Spleen (tissue), 11 donors: ENCODE measurements at regions not wholly inside any gene's neighbourhood (a gene's known extent, or its start where the extent isn't known, plus 50 kb on each side); places are given as distances from the start of the nearest gene placed in this dataset.

Source experiments
- DNase-seq: peaks from one replicate; pipeline ENCODE4 v3.0.0-alpha.2; 2020
- H3K27ac ChIP-seq, 8 donors: fragments of 200-600 bp; sonication (generic) in 7 of 8; 1 replicate in 4 of 8; 2 replicates in 4 of 8; pipeline versions ENCODE4 v1.5.0 to v1.8.0; 2016 to 2021; ENCODE audit warnings: inconsistent platforms in 4 of 8, mild to moderate bottlenecking in 4 of 8, moderate library complexity in 1 of 8
- H3K27me3 ChIP-seq, 7 donors: fragments of 200-600 bp; sonication (generic) in 6 of 7; replicated peaks in 1 of 7; 1 replicate in 4 of 7; 2 replicates in 3 of 7; pipeline versions ENCODE4 v1.5.0 to v1.8.0; 2016 to 2021; ENCODE audit warnings: inconsistent platforms in 3 of 7, mild to moderate bottlenecking in 1 of 7
- H3K36me3 ChIP-seq, 6 donors: fragments of 200-600 bp; sonication (generic) in 5 of 6; 1 replicate in 4 of 6; 2 replicates in 2 of 6; pipeline versions ENCODE4 v1.5.0 to v1.8.0; 2016 to 2021; ENCODE audit warnings: inconsistent platforms in 2 of 6
- H3K4me1 ChIP-seq, 6 donors: fragments of 200-600 bp; sonication (generic) in 5 of 6; 1 replicate in 3 of 6; 2 replicates in 3 of 6; pipeline versions ENCODE4 v1.5.0 to v1.8.0; 2016 to 2021; ENCODE audit warnings: inconsistent platforms in 3 of 6
- H3K4me3 ChIP-seq, 8 donors: fragments of 200-600 bp; sonication (generic) in 7 of 8; 1 replicate in 4 of 8; 2 replicates in 4 of 8; pipeline versions ENCODE4 v1.5.0 to v1.8.0; 2016 to 2021; ENCODE audit warnings: inconsistent platforms in 4 of 8, mild to moderate bottlenecking in 4 of 8, moderate library complexity in 2 of 8
- H3K9me3 ChIP-seq, 8 donors: fragments of 200-600 bp; sonication (generic) in 7 of 8; 1 replicate in 4 of 8; 2 replicates in 4 of 8; pipeline versions ENCODE4 v1.5.0 to v1.8.0; 2016 to 2021; ENCODE audit warnings: inconsistent platforms in 4 of 8
- CTCF ChIP-seq, 11 experiments: fragments of 200-600 bp in 7 of 11; fragments of 450-650 bp in 4 of 11; sonication (generic) in 4 of 11; IDR thresholded peaks in 8 of 11; conservative IDR thresholded peaks in 3 of 11; 1 replicate in 7 of 11; 2 replicates in 4 of 11; pipeline versions ENCODE4 v1.4.0 to v1.8.0; 2016 to 2021; ENCODE audit warnings: antibody characterized with exemption in 11 of 11, inconsistent platforms in 4 of 11, mild to moderate bottlenecking in 1 of 11
- POLR2A ChIP-seq, 3 donors: fragments of 450-650 bp; IDR thresholded peaks; one replicate each; pipeline ENCODE4 v1.5.1; 2017; ENCODE audit warnings: antibody characterized with exemption in 3 of 3, mild to moderate bottlenecking in 1 of 3
- POLR2AphosphoS5 ChIP-seq, 3 donors: sonication (generic); formaldehyde crosslinking; IDR thresholded peaks; one replicate each; pipeline ENCODE4 v1.5.1; 2017; ENCODE audit warnings: antibody characterized with exemption in 3 of 3
- WGBS, 5 donors: extraction: QIAGEN DNeasy Blood & Tissue Kit in 3 of 5; methylation state at CpG; one replicate each; pipeline versions ENCODE4 v1.1.5 to v1.1.7; 2013 to 2018; 5-methylcytosine and 5-hydroxymethylcytosine counted together
- intact Hi-C: fragments of 100-400 bp; cut with DNase I; formaldehyde crosslinking; loops from one replicate; pipeline ENCODE4 v1.15.0; 2023; ENCODE audit warnings: low total_unique reads
- donor health status: healthy with polysubstance abuse.
- donor health status: DM: no; HTN: no; CAD: no; lungs with moderate emphysema.
- donor health status: DM: no; HTN: no; CAD: no.
- donor health status: Bipolar disorder and iron deficiency.
- donor health status: healthy.
- donor health status: DM: no; HTN: no; CAD: no.
- donor health status: DM: yes; HTN: yes; CAD: no.

GRCh38 chr21:17921579-17922530, 102.7 kb upstream of the C21orf91 start:
- intact Hi-C loops: no loop called here
- 72 to 82% (median 78%) methylated on average over 2 of the region's 2 CpGs for WGBS, 5 donors
- Histone ChIP-seq H3K4me3 (no peak overlapping the region), H3K4me1 (no peaks in the 10 kb centered on the region), H3K27me3 (no peaks in the 10 kb centered on the region), H3K36me3 (no peaks in the 10 kb centered on the region), H3K27ac (no peak overlapping the region), H3K9me3 (peaks cover 0 to 34% (median 20%) of the 10 kb centered on the region in 8 donors)
- DNase-seq: no peak
- no peak for TF ChIP-seq CTCF (IDR thresholded peaks at IDR 0.05 in 8 of 11, conservative IDR thresholded peaks at IDR 0.05 in 3 of 11)
- TF ChIP-seq POLR2A (IDR thresholded peaks at IDR 0.05): no peak
- TF ChIP-seq POLR2AphosphoS5 (IDR thresholded peaks at IDR 0.05): no peak

GRCh38 chr21:17915976-17916375, 96.8 kb upstream of the C21orf91 start:
- H3K9me3 ChIP-seq: peaks cover 0 to 31% (median 19%) of the 10 kb centered on the region in 8 donors
- 82 to 89% (median 88%) methylated on average over 3 of the region's 3 CpGs for WGBS, 5 donors
- H3K4me3 ChIP-seq: no peak overlapping the region
- no peak for DNase-seq
- no peaks in the 10 kb centered on the region for H3K27me3 ChIP-seq
- TF ChIP-seq POLR2A (IDR thresholded peaks at IDR 0.05): no peak
- no peak for TF ChIP-seq CTCF (IDR thresholded peaks at IDR 0.05 in 8 of 11, conservative IDR thresholded peaks at IDR 0.05 in 3 of 11)
- no peak for TF ChIP-seq POLR2AphosphoS5 (IDR thresholded peaks at IDR 0.05)
- intact Hi-C loops: no loop called here
- H3K36me3 ChIP-seq: no peaks in the 10 kb centered on the region
- H3K27ac ChIP-seq: no peak overlapping the region
- H3K4me1 ChIP-seq: no peaks in the 10 kb centered on the region

- whole genome bisulfite sequencing, 5 donors: 82 to 97% (median 87%) methylated on average over 3 of the region's 3 CpGs
- Histone ChIP-seq H3K4me1 (no peaks in the 10 kb centered on the region), H3K27me3 (no peaks in the 10 kb centered on the region), H3K9me3 (no peaks in the 10 kb centered on the region), H3K27ac (no peak overlapping the region), H3K4me3 (no peak overlapping the region), H3K36me3 (no peaks in the 10 kb centered on the region)
- TF ChIP-seq POLR2A (IDR thresholded peaks at IDR 0.05) (no peak), POLR2AphosphoS5 (IDR thresholded peaks at IDR 0.05) (no peak), CTCF (IDR thresholded peaks at IDR 0.05 in 8 of 11, conservative IDR thresholded peaks at IDR 0.05 in 3 of 11) (no peak)
- DNase-seq: no peak
- intact Hi-C loops: no loop called here
These were observed 92.5 kb upstream of the C21orf91 start for GRCh38 chr21:17911628-17912027.

- Histone ChIP-seq H3K4me1 (peaks cover 0 to 5% (median 0%) of the 10 kb centered on the region in 6 donors), H3K4me3 (no peak overlapping the region), H3K36me3 (no peaks in the 10 kb centered on the region), H3K27me3 (no peaks in the 10 kb centered on the region), H3K9me3 (peaks cover 0 to 6% (median under 1%) of the 10 kb centered on the region in 8 donors), H3K27ac (no peak overlapping the region)
- 85 to 91% (median 88%) methylated on average over 10 of the region's 10 CpGs for WGBS, 5 donors
- intact Hi-C loops: loop anchor here (5.0 kb wide), 1 partner anchor 222 kb away; no protein-coding TSS in a partner anchor
- TF ChIP-seq POLR2AphosphoS5 (IDR thresholded peaks at IDR 0.05) (no peak), CTCF (IDR thresholded peaks at IDR 0.05 in 8 of 11, conservative IDR thresholded peaks at IDR 0.05 in 3 of 11) (no peak), POLR2A (IDR thresholded peaks at IDR 0.05) (no peak)
- DNase-seq: no peak
These were observed 84.9 kb upstream of the C21orf91 start for GRCh38 chr21:17903929-17904639.
